Heart right ventricle (tissue), 16 donors: ENCODE measurements at regions not wholly inside any gene's neighbourhood (a gene's known extent, or its start where the extent isn't known, plus 50 kb on each side); places are given as distances from the start of the nearest gene placed in this dataset.

Experiments used
- ATAC-seq, 8 donors: fragments of 200-7000 bp; cut with Tn5 transposase; one replicate each; pipeline ENCODE4 v1.9.1; 2020; ENCODE audit warnings: mild to moderate bottlenecking in 8 of 8, moderate library complexity in 8 of 8, moderate number of reproducible peaks in 1 of 8
- DNase-seq, 2 donors: peaks; one replicate each; pipeline ENCODE4 v3.0.0-alpha.2; 2020
- H3K27ac ChIP-seq, 10 donors: fragments of 200-600 bp; sonication (generic) in 2 of 10; one replicate each; pipeline versions ENCODE4 v1.5.0 to v1.8.0; 2020 to 2022; ENCODE audit warnings: mild to moderate bottlenecking in 3 of 10
- H3K27me3 ChIP-seq, 7 donors: fragments of 200-600 bp; one replicate each; pipeline ENCODE4 v1.8.0; 2021 to 2022; ENCODE audit warnings: mild to moderate bottlenecking in 2 of 7
- H3K36me3 ChIP-seq, 9 donors: fragments of 200-600 bp; sonication (generic) in 1 of 9; one replicate each; pipeline versions ENCODE4 v1.5.0 to v1.8.0; 2020 to 2022; ENCODE audit warnings: mild to moderate bottlenecking in 2 of 9
- H3K4me1 ChIP-seq, 9 donors: fragments of 200-600 bp; sonication (generic) in 1 of 9; one replicate each; pipeline versions ENCODE4 v1.5.0 to v1.8.0; 2020 to 2022; ENCODE audit warnings: mild to moderate bottlenecking in 4 of 9
- H3K4me3 ChIP-seq, 10 donors: fragments of 200-600 bp; sonication (generic) in 2 of 10; one replicate each; pipeline versions ENCODE4 v1.5.0 to v1.8.0; 2020 to 2022; ENCODE audit warnings: mild to moderate bottlenecking in 7 of 10, moderate library complexity in 2 of 10
- H3K9me3 ChIP-seq, 11 donors: fragments of 200-600 bp in 10 of 11; sonication (generic) in 2 of 11; one replicate each; pipeline versions ENCODE4 v1.5.0 to v1.8.0; 2013 to 2022; ENCODE audit warnings: mild to moderate bottlenecking in 2 of 11, control low read depth in 1 of 11, moderate library complexity in 1 of 11
- WGBS, 2 donors: extraction: QIAGEN DNeasy Blood & Tissue Kit; methylation state at CpG; one replicate each; pipeline ENCODE4 v1.1.7; 2013; ENCODE audit warnings: inconsistent platforms in 1 of 2; 5-methylcytosine and 5-hydroxymethylcytosine counted together
- intact Hi-C, 10 donors: fragments of 100-400 bp; cut with DNase I; formaldehyde crosslinking; loops; one replicate each; pipeline versions ENCODE4 v1.11.1 to v1.14.2; 2022
- TF ChIP-seq, protein P1 (sequence below), 9 donors: fragments of 200-600 bp; sonication (generic) in 2 of 9; IDR thresholded peaks; one replicate each; pipeline versions ENCODE4 v1.5.0 to v1.8.0; 2021 to 2022; ENCODE audit warnings: antibody characterized with exemption in 9 of 9, mild to moderate bottlenecking in 5 of 9, moderate library complexity in 1 of 9
- donor health status: Arrhythmogenic right ventricular cardiomyopathy.
- donor health status: ischemic (EF 13 %, LVEDD 7.1; RV severe dilation, severe dysfunction).
- donor health status: healthy with polysubstance abuse.
- donor health status: DM: no; HTN: yes; CAD: no.
- donor health status: DM: no; HTN: no; CAD: no.
- donor health status: ischemic (EF 25% LVEDD 6.9; RV normal size, moderate dysfunction).
- donor health status: ischemic (EF 25% LVEDD 5.7; RV mildly dilated, moderate dysfunction).
- donor health status: healthy.
- donor health status: DM: yes; HTN: yes; CAD: no.
- donor health status: Ischemic cardiomyopathy.
- donor health status: ischemic (EF 35%, LVEDD 5.7; RV mildly dilated, moderate dysfunction).
- donor health status: nonischemic (EF 11% LVEDD 7.7; RV severe dilation, severe dysfunction).
- donor health status: DM: yes; HTN: yes; CAD: no.
- donor health status: PGD.
- donor health status: ischemic (EF 29% LVEDD 5.4; RV normal size, mild dysfunction).
- donor health status: nonischemic (EF 23%, LVEDD 6.1; RV moderate dilation, normal function).

- WGBS, 2 donors: 58 to 61% methylated on average over 2 of the region's 2 CpGs
- H3K36me3 ChIP-seq: no peaks in the 10 kb centered on the region
- TF ChIP-seq, protein P1, sequence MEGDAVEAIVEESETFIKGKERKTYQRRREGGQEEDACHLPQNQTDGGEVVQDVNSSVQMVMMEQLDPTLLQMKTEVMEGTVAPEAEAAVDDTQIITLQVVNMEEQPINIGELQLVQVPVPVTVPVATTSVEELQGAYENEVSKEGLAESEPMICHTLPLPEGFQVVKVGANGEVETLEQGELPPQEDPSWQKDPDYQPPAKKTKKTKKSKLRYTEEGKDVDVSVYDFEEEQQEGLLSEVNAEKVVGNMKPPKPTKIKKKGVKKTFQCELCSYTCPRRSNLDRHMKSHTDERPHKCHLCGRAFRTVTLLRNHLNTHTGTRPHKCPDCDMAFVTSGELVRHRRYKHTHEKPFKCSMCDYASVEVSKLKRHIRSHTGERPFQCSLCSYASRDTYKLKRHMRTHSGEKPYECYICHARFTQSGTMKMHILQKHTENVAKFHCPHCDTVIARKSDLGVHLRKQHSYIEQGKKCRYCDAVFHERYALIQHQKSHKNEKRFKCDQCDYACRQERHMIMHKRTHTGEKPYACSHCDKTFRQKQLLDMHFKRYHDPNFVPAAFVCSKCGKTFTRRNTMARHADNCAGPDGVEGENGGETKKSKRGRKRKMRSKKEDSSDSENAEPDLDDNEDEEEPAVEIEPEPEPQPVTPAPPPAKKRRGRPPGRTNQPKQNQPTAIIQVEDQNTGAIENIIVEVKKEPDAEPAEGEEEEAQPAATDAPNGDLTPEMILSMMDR (IDR thresholded peaks at IDR 0.05): no peak
- peaks cover 0 to 10% (median 0%) of the 10 kb centered on the region in 11 donors for H3K9me3 ChIP-seq
- H3K4me3 ChIP-seq: no peak overlapping the region
- intact Hi-C loops: loop anchor here in 8 of 10 donors (10.0 kb wide), 4 partner anchors 83 to 1213 kb away; no protein-coding TSS in a partner anchor
- H3K27me3 ChIP-seq: peaks cover 0 to 6% (median 0%) of the 10 kb centered on the region in 7 donors
- ATAC-seq (no peak), DNase-seq (no peak)
- H3K4me1 ChIP-seq: peaks cover 0 to 8% (median 0%) of the 10 kb centered on the region in 9 donors
- H3K27ac ChIP-seq: no peak overlapping the region
These were observed 87.3 kb upstream of the PROK2 start for GRCh38 chr3:71872256-71872655.

- peaks cover 0 to 8% (median 0%) of the 10 kb centered on the region in 9 donors for H3K4me1 ChIP-seq
- H3K4me3 ChIP-seq: no peak overlapping the region
- H3K36me3 ChIP-seq: no peaks in the 10 kb centered on the region
- TF ChIP-seq, protein P1 (IDR thresholded peaks at IDR 0.05): no peak
- intact Hi-C loops: loop anchor here in 8 of 10 donors (10.0 kb wide), 4 partner anchors 84 to 1214 kb away; no protein-coding TSS in a partner anchor
- DNase-seq (no peak), ATAC-seq (no peak)
- WGBS, 2 donors: 89% methylated on average over 7 of the region's 7 CpGs
- peaks cover 0 to 15% (median 0%) of the 10 kb centered on the region in 7 donors for H3K27me3 ChIP-seq
- H3K27ac ChIP-seq: no peak overlapping the region
- peaks cover 0 to 10% (median 0%) of the 10 kb centered on the region in 11 donors for H3K9me3 ChIP-seq
These were observed 86.1 kb upstream of the PROK2 start for GRCh38 chr3:71870966-71871512.

DNA sequence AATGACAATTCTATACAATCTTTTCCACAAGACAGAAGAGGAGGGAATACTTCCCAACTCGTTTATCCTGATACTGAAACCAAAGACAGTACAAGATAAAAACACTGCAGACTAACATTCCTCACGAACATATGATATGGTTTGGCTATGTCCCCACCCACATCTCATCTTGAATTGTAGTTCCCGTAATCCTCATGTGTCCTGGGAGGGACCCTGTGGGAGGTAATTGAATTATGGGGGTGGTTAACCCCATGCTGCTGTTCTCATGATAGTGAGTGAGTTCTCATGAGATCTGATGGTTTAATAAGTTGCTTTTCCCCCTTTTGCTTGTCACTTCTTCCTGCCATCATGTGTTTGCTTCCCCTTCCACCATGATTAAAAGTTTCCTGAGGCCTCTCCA, 83.9 kb upstream of the PROK2 start:
- Histone ChIP-seq H3K9me3 (peaks cover 0 to 10% (median 0%) of the 10 kb centered on the region in 11 donors), H3K27me3 (peaks cover 0 to 27% (median 8%) of the 10 kb centered on the region in 7 donors), H3K36me3 (no peaks in the 10 kb centered on the region), H3K4me1 (peaks cover 0 to 4% (median 0%) of the 10 kb centered on the region in 9 donors), H3K27ac (no peak overlapping the region), H3K4me3 (no peak overlapping the region)
- WGBS, 2 donors: 33 to 37% methylated on average over 3 of the region's 3 CpGs
- ATAC-seq (no peak), DNase-seq (no peak)
- intact Hi-C loops: no loop called here
- TF ChIP-seq, protein P1 (IDR thresholded peaks at IDR 0.05): no peak

DNA sequence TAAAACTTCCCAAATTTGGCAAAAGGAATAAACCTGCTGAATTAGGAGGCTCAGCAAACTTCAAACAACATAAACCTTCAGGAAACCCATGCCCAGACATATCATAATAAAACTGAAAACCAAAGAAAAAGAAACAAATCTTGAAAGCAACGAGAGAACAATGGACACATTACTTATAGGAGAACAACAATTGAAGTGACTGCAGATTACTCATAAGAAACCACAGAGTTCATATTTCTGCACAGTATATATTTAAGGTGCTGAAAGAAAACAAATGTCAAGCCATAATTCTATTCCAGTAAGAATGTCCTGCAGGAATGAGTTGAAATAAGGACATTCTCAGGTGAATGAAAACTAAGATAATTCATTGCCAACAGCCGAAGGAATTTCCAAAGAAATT, 80.8 kb upstream of the PROK2 start:
- no peak overlapping the region for H3K27ac ChIP-seq
- no peak overlapping the region for H3K4me3 ChIP-seq
- H3K36me3 ChIP-seq: no peaks in the 10 kb centered on the region
- WGBS, 2 donors: 66 to 84% methylated on average over 2 of the region's 2 CpGs
- H3K9me3 ChIP-seq: peaks cover 0 to 17% (median 2%) of the 10 kb centered on the region in 11 donors
- no peak for DNase-seq
- TF ChIP-seq, protein P1 (IDR thresholded peaks at IDR 0.05): no peak
- H3K27me3 ChIP-seq: peaks cover 0 to 35% (median 23%) of the 10 kb centered on the region in 7 donors
- H3K4me1 ChIP-seq: peaks cover 0 to 5% (median 0%) of the 10 kb centered on the region in 9 donors
- intact Hi-C loops: no loop called here
- no peak for ATAC-seq
